ENCODE measurements at regions not wholly inside any gene's neighbourhood (a gene's known extent, or its start where the extent isn't known, plus 50 kb on each side); places are given as distances from the start of the nearest gene placed in this dataset.

- Mint-ChIP-seq H3K4me1 (ENCODE audit: low read depth) (no peaks in the 10 kb centered on the region), H3K27ac (no peak overlapping the region), H3K27me3 (no peaks in the 10 kb centered on the region), H3K4me3 (no peak overlapping the region), H3K36me3 (ENCODE audit: low read depth) (no peaks in the 10 kb centered on the region), H3K9me3 (no peaks in the 10 kb centered on the region)
- ChIA-PET POLR2A (no interaction called here), CTCF (no interaction called here)
- Histone ChIP-seq H3K27me3 (ENCODE audit: control insufficient read depth in 1 of 2, insufficient read depth in 2 of 2, low read length in 2 of 2) (no peaks in the 10 kb centered on the region), H3K36me3 (ENCODE audit: insufficient read depth, low read length) (no peaks in the 10 kb centered on the region), H3K4me3 (ENCODE audit: low read length) (no peak overlapping the region), H3K27ac (ENCODE audit: low read depth in 1 of 2, low read length in 2 of 2) (no peak overlapping the region), H3K4me1 (ENCODE audit: insufficient read depth, low read length) (no peaks in the 10 kb centered on the region), H3K9me3 (ENCODE audit: control insufficient read depth in 1 of 2, insufficient read depth in 1 of 2, low read length in 2 of 2) (no peaks in the 10 kb centered on the region)
- intact Hi-C loops (cut with DNase I, micrococcal nuclease), result no loop called here
- ATAC-seq (ENCODE audit: poor library complexity), result no peak
- DNase-seq, result no peak
- TF ChIP-seq CTCF (IDR thresholded peaks at IDR 0.05), result no peak
Observed at GRCh38 chr3:86695752-86696151, 295.2 kb downstream of the VGLL3 start.

- Histone ChIP-seq H3K36me3 (ENCODE audit: insufficient read depth, low read length) (no peaks in the 10 kb centered on the region), H3K9me3 (ENCODE audit: control insufficient read depth in 1 of 2, insufficient read depth in 1 of 2, low read length in 2 of 2) (no peaks in the 10 kb centered on the region), H3K27ac (ENCODE audit: low read depth in 1 of 2, low read length in 2 of 2) (no peak overlapping the region), H3K4me3 (ENCODE audit: low read length) (no peak overlapping the region), H3K4me1 (ENCODE audit: insufficient read depth, low read length) (no peaks in the 10 kb centered on the region), H3K27me3 (ENCODE audit: control insufficient read depth in 1 of 2, insufficient read depth in 2 of 2, low read length in 2 of 2) (no peaks in the 10 kb centered on the region)
- intact Hi-C loops (cut with DNase I, micrococcal nuclease), result no loop called here
- no peak for ATAC-seq (ENCODE audit: poor library complexity)
- no peak for DNase-seq
- Mint-ChIP-seq H3K4me1 (ENCODE audit: low read depth) (no peaks in the 10 kb centered on the region), H3K9me3 (peaks cover 15% of the 10 kb centered on the region), H3K27me3 (no peaks in the 10 kb centered on the region), H3K4me3 (no peak overlapping the region), H3K27ac (no peak overlapping the region), H3K36me3 (ENCODE audit: low read depth) (no peaks in the 10 kb centered on the region)
- POLR2A ChIA-PET, result no interaction called here
- CTCF ChIA-PET, result no interaction called here
- TF ChIP-seq CTCF (IDR thresholded peaks at IDR 0.05), result no peak
Observed at GRCh38 chr3:86673991-86674390, 317.0 kb downstream of the VGLL3 start.

- no peaks in the 10 kb centered on the region for H3K4me1 ChIP-seq (ENCODE audit: insufficient read depth, low read length)
- no peak overlapping the region for H3K27ac ChIP-seq (ENCODE audit: low read depth in 1 of 2, low read length in 2 of 2)
- H3K36me3 ChIP-seq (ENCODE audit: insufficient read depth, low read length), result no peaks in the 10 kb centered on the region
- POLR2A ChIA-PET, result no interaction called here
- no peak overlapping the region for H3K4me3 Mint-ChIP-seq
- intact Hi-C loops (cut with DNase I, micrococcal nuclease), result no loop called here
- no peak for TF ChIP-seq CTCF (IDR thresholded peaks at IDR 0.05)
- CTCF ChIA-PET, result no interaction called here
- H3K9me3 Mint-ChIP-seq, result peaks cover 2% of the 10 kb centered on the region
- no peaks in the 10 kb centered on the region for H3K36me3 Mint-ChIP-seq (ENCODE audit: low read depth)
- ATAC-seq (ENCODE audit: poor library complexity) (no peak), DNase-seq (no peak)
- no peaks in the 10 kb centered on the region for H3K27me3 Mint-ChIP-seq
- no peaks in the 10 kb centered on the region for H3K4me1 Mint-ChIP-seq (ENCODE audit: low read depth)
- no peak overlapping the region for H3K27ac Mint-ChIP-seq
- H3K9me3 ChIP-seq (ENCODE audit: control insufficient read depth in 1 of 2, insufficient read depth in 1 of 2, low read length in 2 of 2), result no peaks in the 10 kb centered on the region
- no peaks in the 10 kb centered on the region for H3K27me3 ChIP-seq (ENCODE audit: control insufficient read depth in 1 of 2, insufficient read depth in 2 of 2, low read length in 2 of 2)
- no peak overlapping the region for H3K4me3 ChIP-seq (ENCODE audit: low read length)
Observed at GRCh38 chr3:86661817-86662216, 329.1 kb downstream of the VGLL3 start.

All from CD4-positive, alpha-beta T cell (primary cell).